PFSK-1 (cell line): ENCODE measurements at regions not wholly inside any gene's neighbourhood (a gene's known extent, or its start where the extent isn't known, plus 50 kb on each side); places are given as distances from the start of the nearest gene placed in this dataset.

ENCODE experiments used
- POLR2AphosphoS5 ChIP-seq: IDR thresholded peaks from 2 replicates; pipeline ENCODE4 v1.6.1; 2012; ENCODE audit warnings: low read depth, mild to moderate bottlenecking, control low read depth, low read length, moderate library complexity
- SIN3A ChIP-seq: IDR thresholded peaks from 2 replicates; pipeline ENCODE4 v1.6.1; 2012; ENCODE audit warnings: mild to moderate bottlenecking, low read length, moderate library complexity, borderline replicate concordance; ENCODE audit not compliant: insufficient read depth
- TAF1 ChIP-seq: IDR thresholded peaks from 2 replicates; pipeline ENCODE4 v1.6.1; 2012; ENCODE audit warnings: low read length, control low read depth, borderline replicate concordance; ENCODE audit not compliant: insufficient read depth
- TF ChIP-seq, protein P1 (sequence below), 2 experiments: IDR thresholded peaks; 2 replicates each; pipeline versions ENCODE4 v1.6.1 to v1.8.0; 2011 to 2012; ENCODE audit warnings: low read depth in 2 of 2, low read length in 2 of 2, control low read depth in 1 of 2, inconsistent platforms in 1 of 2, mild to moderate bottlenecking in 1 of 2, moderate library complexity in 1 of 2; ENCODE audit not compliant: insufficient read depth in 1 of 2

DNA sequence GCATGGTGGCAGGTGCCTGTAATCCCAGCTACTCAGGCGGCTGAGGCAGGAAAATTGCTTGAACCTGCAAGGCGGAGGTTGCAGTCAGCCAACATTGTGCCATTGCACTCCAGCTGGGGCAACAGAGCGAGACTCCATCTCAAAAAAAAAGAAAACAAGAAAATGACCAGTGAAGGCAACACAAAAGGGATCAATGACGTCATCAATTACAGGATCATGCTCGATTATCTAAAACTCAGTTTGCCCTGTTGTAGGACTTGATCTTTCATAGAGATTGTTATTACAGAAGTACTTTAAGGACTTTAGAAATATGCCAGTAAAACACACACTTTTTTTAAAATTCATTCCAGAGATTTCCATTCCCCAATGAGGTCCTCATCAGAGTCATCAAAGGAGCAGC is 147.8 kb downstream of the ETS2 start:
- TF ChIP-seq POLR2AphosphoS5 (no peak), SIN3A (no peak), TAF1 (no peak)
- TF ChIP-seq, protein P1, sequence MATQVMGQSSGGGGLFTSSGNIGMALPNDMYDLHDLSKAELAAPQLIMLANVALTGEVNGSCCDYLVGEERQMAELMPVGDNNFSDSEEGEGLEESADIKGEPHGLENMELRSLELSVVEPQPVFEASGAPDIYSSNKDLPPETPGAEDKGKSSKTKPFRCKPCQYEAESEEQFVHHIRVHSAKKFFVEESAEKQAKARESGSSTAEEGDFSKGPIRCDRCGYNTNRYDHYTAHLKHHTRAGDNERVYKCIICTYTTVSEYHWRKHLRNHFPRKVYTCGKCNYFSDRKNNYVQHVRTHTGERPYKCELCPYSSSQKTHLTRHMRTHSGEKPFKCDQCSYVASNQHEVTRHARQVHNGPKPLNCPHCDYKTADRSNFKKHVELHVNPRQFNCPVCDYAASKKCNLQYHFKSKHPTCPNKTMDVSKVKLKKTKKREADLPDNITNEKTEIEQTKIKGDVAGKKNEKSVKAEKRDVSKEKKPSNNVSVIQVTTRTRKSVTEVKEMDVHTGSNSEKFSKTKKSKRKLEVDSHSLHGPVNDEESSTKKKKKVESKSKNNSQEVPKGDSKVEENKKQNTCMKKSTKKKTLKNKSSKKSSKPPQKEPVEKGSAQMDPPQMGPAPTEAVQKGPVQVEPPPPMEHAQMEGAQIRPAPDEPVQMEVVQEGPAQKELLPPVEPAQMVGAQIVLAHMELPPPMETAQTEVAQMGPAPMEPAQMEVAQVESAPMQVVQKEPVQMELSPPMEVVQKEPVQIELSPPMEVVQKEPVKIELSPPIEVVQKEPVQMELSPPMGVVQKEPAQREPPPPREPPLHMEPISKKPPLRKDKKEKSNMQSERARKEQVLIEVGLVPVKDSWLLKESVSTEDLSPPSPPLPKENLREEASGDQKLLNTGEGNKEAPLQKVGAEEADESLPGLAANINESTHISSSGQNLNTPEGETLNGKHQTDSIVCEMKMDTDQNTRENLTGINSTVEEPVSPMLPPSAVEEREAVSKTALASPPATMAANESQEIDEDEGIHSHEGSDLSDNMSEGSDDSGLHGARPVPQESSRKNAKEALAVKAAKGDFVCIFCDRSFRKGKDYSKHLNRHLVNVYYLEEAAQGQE (IDR thresholded peaks at IDR 0.05; ENCODE audit: insufficient read depth in 1 of 2, low read depth in 2 of 2, low read length in 2 of 2), result no peak
